Activated CD4-positive, alpha-beta memory T cell treated with anti-CD3 and anti-CD28 coated beads for 36 hours (primary cell): ENCODE measurements at regions not wholly inside any gene's neighbourhood (a gene's known extent, or its start where the extent isn't known, plus 50 kb on each side); places are given as distances from the start of the nearest gene placed in this dataset.
A peak's percentile ranks its signal among the peaks of the same experiment; 100 is the strongest.
"Not testable (repeated sequence)": the region's sequence is repeated elsewhere in the genome, so short reads cannot be mapped to it uniquely, and the experiment has no call there.

Source experiments
- CTCF ChIA-PET: fragments of 350-600 bp; sonication (Branson Sonifier 250); formaldehyde crosslinking; loops from one replicate; lab custom pipeline; 2021; ENCODE audit warnings: antibody characterized with exemption, inconsistent platforms; lab: Charles Lee
- POLR2A ChIA-PET: fragments of 350-600 bp; sonication (Branson Sonifier 250); formaldehyde crosslinking; loops from one replicate; lab custom pipeline; 2021; ENCODE audit warnings: antibody characterized with exemption; lab: Charles Lee
- DNase-seq: peaks from one replicate; pipeline ENCODE4 v3.0.0-alpha.2; 2020
- H3K27ac Mint-ChIP-seq: one replicate; pipeline ENCODE4 v1.8.0; 2021; ENCODE audit warnings: mixed read lengths
- H3K27me3 Mint-ChIP-seq: one replicate; pipeline ENCODE4 v1.8.0; 2021; ENCODE audit warnings: mixed read lengths
- H3K36me3 Mint-ChIP-seq: one replicate; pipeline ENCODE4 v1.8.0; 2021; ENCODE audit warnings: mixed read lengths
- H3K4me1 Mint-ChIP-seq: one replicate; pipeline ENCODE4 v1.8.0; 2021; ENCODE audit warnings: low read depth, mixed read lengths
- H3K4me3 Mint-ChIP-seq: one replicate; pipeline ENCODE4 v1.8.0; 2021; ENCODE audit warnings: mild to moderate bottlenecking, mixed read lengths
- H3K9me3 Mint-ChIP-seq: one replicate; pipeline ENCODE4 v1.8.0; 2021; ENCODE audit warnings: mixed read lengths
- intact Hi-C: fragments of 100-400 bp; cut with micrococcal nuclease; formaldehyde crosslinking; loops from one replicate; pipeline ENCODE4 v1.15.1; 2023

- no peak for DNase-seq
- H3K4me1 Mint-ChIP-seq, result peaks cover 15% of the 10 kb centered on the region
- no peaks in the 10 kb centered on the region for H3K27me3 Mint-ChIP-seq
- no peak overlapping the region for H3K4me3 Mint-ChIP-seq
- H3K27ac Mint-ChIP-seq, result no peak overlapping the region
- ChIA-PET CTCF (interaction anchor here (1.3 kb wide), 1 partner anchor 174 kb away, joined by 4 read pairs; no protein-coding TSS in a partner anchor), POLR2A (no interaction called here)
- intact Hi-C loops, result loop anchor here (2.0 to 10.0 kb wide), 10 partner anchors 20 to 1162 kb away; partner anchors contain the start of gene DENND1B
- peaks cover 2% of the 10 kb centered on the region for H3K9me3 Mint-ChIP-seq
- H3K36me3 Mint-ChIP-seq, result no peaks in the 10 kb centered on the region
These were observed 300.4 kb downstream of the PTPRC start for GRCh38 chr1:198939286-198939685.

GRCh38 chr1:198939956-198940355 lies 301.1 kb downstream of the PTPRC start:
- peaks cover 2% of the 10 kb centered on the region for H3K9me3 Mint-ChIP-seq
- DNase-seq, result no peak
- ChIA-PET CTCF (no interaction called here), POLR2A (no interaction called here)
- no peak overlapping the region for H3K4me3 Mint-ChIP-seq
- H3K27ac Mint-ChIP-seq, result no peak overlapping the region
- peaks cover 15% of the 10 kb centered on the region for H3K4me1 Mint-ChIP-seq
- no peaks in the 10 kb centered on the region for H3K27me3 Mint-ChIP-seq
- intact Hi-C loops, result loop anchor here (2.0 to 10.0 kb wide), 10 partner anchors 19 to 1163 kb away; partner anchors contain the start of gene DENND1B
- H3K36me3 Mint-ChIP-seq, result no peaks in the 10 kb centered on the region

GRCh38 chr1:198942466-198942865 lies 303.6 kb downstream of the PTPRC start:
- H3K36me3 Mint-ChIP-seq, result no peaks in the 10 kb centered on the region
- ChIA-PET CTCF (no interaction called here), POLR2A (no interaction called here)
- peaks cover 2% of the 10 kb centered on the region for H3K9me3 Mint-ChIP-seq
- H3K4me1 Mint-ChIP-seq, result peaks cover 4% of the 10 kb centered on the region
- intact Hi-C loops, result no loop called here
- no peak overlapping the region for H3K4me3 Mint-ChIP-seq
- H3K27me3 Mint-ChIP-seq, result no peaks in the 10 kb centered on the region
- DNase-seq, result no peak
- no peak overlapping the region for H3K27ac Mint-ChIP-seq

DNA sequence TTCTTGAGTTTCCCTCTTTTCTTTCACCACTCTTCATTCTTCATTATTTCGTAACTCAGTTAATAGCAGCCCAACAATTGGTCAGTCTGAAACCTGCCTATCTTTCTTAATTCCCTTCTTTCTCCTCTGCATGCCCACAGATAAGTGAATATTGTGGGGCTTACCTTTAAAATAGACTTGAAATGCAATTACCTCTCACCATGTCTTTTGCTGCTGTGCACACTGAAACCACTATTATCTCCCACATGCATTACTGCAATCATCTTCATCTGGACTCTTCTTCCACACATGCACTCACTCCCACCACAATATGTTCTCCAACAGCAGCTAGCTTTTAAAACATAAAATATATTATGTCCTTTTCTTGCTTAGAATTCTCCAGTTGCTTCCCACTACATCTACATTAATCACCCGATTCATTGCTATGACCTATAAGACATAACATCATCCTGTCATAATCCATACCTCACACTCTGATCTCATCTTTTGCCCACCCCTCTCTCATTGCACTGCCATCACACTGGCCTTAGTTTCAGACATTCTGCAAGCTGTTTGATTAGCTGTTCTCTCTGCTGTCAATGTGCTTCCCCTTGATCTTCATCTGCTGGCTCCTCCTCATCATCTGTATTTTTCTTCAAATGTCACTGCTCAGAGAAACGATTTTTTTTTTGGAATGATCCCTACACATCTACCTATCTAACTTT lies 304.8 kb downstream of the PTPRC start:
- POLR2A ChIA-PET, result no interaction called here
- Mint-ChIP-seq H3K4me3 (no peak overlapping the region), H3K27me3 (no peaks in the 10 kb centered on the region), H3K9me3 (peaks cover 2% of the 10 kb centered on the region), H3K36me3 (no peaks in the 10 kb centered on the region), H3K4me1 (no peaks in the 10 kb centered on the region), H3K27ac (no peak overlapping the region)
- DNase-seq, result no peak
- CTCF ChIA-PET, result no interaction called here
- intact Hi-C loops, result no loop called here

GRCh38 chr1:198947456-198947855 lies 308.6 kb downstream of the PTPRC start:
- no peak overlapping the region for H3K4me3 Mint-ChIP-seq
- intact Hi-C loops, result no loop called here
- no peaks in the 10 kb centered on the region for H3K9me3 Mint-ChIP-seq
- no peaks in the 10 kb centered on the region for H3K36me3 Mint-ChIP-seq
- CTCF ChIA-PET, result no interaction called here
- POLR2A ChIA-PET, result no interaction called here
- no peak for DNase-seq
- H3K27me3 Mint-ChIP-seq, result no peaks in the 10 kb centered on the region
- no peaks in the 10 kb centered on the region for H3K4me1 Mint-ChIP-seq
- no peak overlapping the region for H3K27ac Mint-ChIP-seq

DNA sequence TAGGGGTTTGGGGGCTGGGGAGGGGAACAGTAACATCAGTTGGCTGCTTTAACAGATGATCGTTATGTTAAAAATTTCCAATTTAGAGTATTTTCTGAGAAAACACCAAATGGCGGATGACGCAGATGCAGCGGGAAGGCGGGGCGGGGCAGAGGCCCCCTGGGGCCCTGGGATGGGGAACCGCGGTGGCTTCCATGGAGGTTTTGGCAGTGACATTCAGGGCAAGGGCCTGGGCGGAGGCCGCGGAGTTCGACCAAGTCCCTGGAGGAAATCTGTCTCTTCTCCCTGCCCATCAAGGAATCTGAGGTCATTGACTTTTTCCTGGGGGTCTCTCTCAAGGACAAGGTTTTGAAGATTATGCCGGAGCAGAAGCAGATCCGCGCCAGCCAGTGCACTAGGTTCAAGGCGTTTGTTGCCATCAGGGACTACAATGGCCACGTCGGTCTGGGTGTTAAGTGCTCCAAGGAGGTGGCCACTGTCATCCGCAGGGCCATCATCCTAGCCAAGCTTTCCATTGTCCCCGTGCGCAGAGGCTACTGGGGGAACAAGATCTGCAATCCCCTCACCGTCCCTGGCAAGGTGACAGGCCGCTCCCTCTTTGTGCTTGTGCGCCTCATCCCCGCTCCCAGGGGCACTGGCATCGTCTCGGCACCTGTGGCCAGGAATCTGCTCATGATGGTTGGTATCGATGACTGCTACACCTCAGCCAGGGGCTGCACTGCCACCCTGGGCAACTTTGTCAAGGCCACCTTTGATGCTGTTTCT lies 310.2 kb downstream of the PTPRC start:
- Mint-ChIP-seq H3K9me3 (no peaks in the 10 kb centered on the region), H3K27me3 (no peaks in the 10 kb centered on the region), H3K4me3 (no peak overlapping the region), H3K4me1 (no peaks in the 10 kb centered on the region), H3K36me3 (no peaks in the 10 kb centered on the region), H3K27ac (no peak overlapping the region)
- no peak for DNase-seq
- POLR2A ChIA-PET, result no interaction called here
- intact Hi-C loops, result no loop called here
- CTCF ChIA-PET, result interaction anchor here (0.9 kb wide), 1 partner anchor 9 kb away, joined by 3 read pairs; no protein-coding TSS in a partner anchor

GRCh38 chr1:198950036-198950435 lies 311.2 kb downstream of the PTPRC start:
- no peaks in the 10 kb centered on the region for H3K4me1 Mint-ChIP-seq
- ChIA-PET POLR2A (no interaction called here), CTCF (interaction anchor here (0.9 kb wide), 1 partner anchor 8 kb away, joined by 3 read pairs; no protein-coding TSS in a partner anchor)
- H3K36me3 Mint-ChIP-seq, result peaks cover 1% of the 10 kb centered on the region
- peaks cover 6% of the 10 kb centered on the region for H3K9me3 Mint-ChIP-seq
- no peak overlapping the region for H3K4me3 Mint-ChIP-seq
- H3K27ac Mint-ChIP-seq, result no peak overlapping the region
- no peaks in the 10 kb centered on the region for H3K27me3 Mint-ChIP-seq
- intact Hi-C loops, result no loop called here
- DNase-seq, result no peak

- DNase-seq, result no peak
- Mint-ChIP-seq H3K27me3 (no peaks in the 10 kb centered on the region), H3K9me3 (peaks cover 8% of the 10 kb centered on the region), H3K36me3 (peaks cover 3% of the 10 kb centered on the region), H3K4me1 (peaks cover 15% of the 10 kb centered on the region), H3K27ac (no peak overlapping the region), H3K4me3 (no peak overlapping the region)
- ChIA-PET CTCF (no interaction called here), POLR2A (no interaction called here)
- intact Hi-C loops, result no loop called here
These were observed 316.2 kb downstream of the PTPRC start for GRCh38 chr1:198955085-198955484.

GRCh38 chr1:198957044-198957443 lies 318.2 kb downstream of the PTPRC start:
- Mint-ChIP-seq H3K4me3 (no peak overlapping the region), H3K36me3 (peaks cover 3% of the 10 kb centered on the region), H3K27me3 (no peaks in the 10 kb centered on the region), H3K4me1 (peaks cover 15% of the 10 kb centered on the region), H3K27ac (no peak overlapping the region), H3K9me3 (peaks cover 8% of the 10 kb centered on the region)
- ChIA-PET CTCF (no interaction called here), POLR2A (no interaction called here)
- DNase-seq, result no peak
- intact Hi-C loops, result no loop called here

DNA sequence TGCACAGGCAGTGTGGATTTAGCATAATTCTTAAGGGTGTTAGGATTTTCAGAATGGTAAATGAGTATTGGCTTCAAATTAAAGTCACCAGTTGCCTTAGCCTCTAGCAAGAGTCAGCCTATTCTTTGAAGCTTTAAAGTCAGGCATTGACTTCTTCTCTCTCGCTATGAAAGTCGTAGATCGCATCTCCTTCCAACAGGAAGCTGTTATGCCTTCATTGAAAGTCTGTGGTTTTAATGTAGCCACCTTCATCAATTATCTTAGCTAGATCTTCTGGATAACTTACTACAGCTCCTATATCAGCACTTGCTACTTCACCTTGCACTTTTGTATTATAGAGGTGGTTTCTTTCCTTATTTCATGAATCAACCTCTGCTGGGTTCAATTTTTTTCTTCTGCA lies 320.2 kb downstream of the PTPRC start:
- Mint-ChIP-seq H3K27me3 (no peaks in the 10 kb centered on the region), H3K4me1 (peaks cover 23% of the 10 kb centered on the region), H3K27ac (peak overlapping the region; percentile 35), H3K9me3 (peaks cover 8% of the 10 kb centered on the region), H3K36me3 (peaks cover 3% of the 10 kb centered on the region), H3K4me3 (no peak overlapping the region)
- no peak for DNase-seq
- intact Hi-C loops, result loop anchor here (2.0 kb wide), 1 partner anchor 20 kb away; no protein-coding TSS in a partner anchor
- ChIA-PET CTCF (no interaction called here), POLR2A (no interaction called here)

GRCh38 chr1:198959676-198960075 lies 320.8 kb downstream of the PTPRC start:
- intact Hi-C loops, result loop anchor here (2.0 kb wide), 1 partner anchor 21 kb away; no protein-coding TSS in a partner anchor
- Mint-ChIP-seq H3K27ac (peak overlapping the region; percentile 35), H3K9me3 (peaks cover 6% of the 10 kb centered on the region), H3K4me3 (no peak overlapping the region), H3K36me3 (peaks cover 3% of the 10 kb centered on the region), H3K4me1 (peaks cover 30% of the 10 kb centered on the region), H3K27me3 (no peaks in the 10 kb centered on the region)
- DNase-seq, result no peak
- ChIA-PET CTCF (no interaction called here), POLR2A (no interaction called here)

- CTCF ChIA-PET, H3K27ac Mint-ChIP-seq, H3K27me3 Mint-ChIP-seq, intact Hi-C loops, DNase-seq, H3K4me3 Mint-ChIP-seq, H3K36me3 Mint-ChIP-seq, POLR2A ChIA-PET: not testable (repeated sequence)
- peaks cover 11% of the 10 kb centered on the region for H3K9me3 Mint-ChIP-seq
- H3K4me1 Mint-ChIP-seq, result peaks cover 30% of the 10 kb centered on the region
These were observed 325.0 kb downstream of the PTPRC start for GRCh38 chr1:198963796-198964195.
